ENCODE measurements at regions not wholly inside any gene's neighbourhood (a gene's known extent, or its start where the extent isn't known, plus 50 kb on each side); places are given as distances from the start of the nearest gene placed in this dataset.

DNA sequence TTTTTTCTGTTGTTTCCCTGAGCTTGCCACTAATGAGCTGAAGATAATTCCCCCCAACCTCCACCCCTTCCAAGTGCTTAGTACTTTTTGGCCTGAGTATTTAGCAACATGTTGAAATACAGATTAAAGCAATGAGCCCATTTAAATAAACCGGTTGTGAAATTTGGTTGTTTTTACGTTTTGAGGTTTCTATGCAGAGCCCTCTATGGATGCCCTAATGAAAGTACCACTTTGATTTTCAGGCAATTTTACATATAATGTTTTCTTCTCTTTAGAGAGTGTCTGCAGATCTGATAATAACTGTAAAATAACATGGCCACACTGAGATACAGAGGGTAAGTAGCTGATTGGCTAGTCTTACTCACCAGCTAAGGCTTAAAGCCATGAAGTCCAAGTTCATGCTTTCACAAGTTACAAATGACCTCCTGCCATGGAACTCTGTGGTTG lies 139.4 kb upstream of the SLC7A14 start:
- Histone ChIP-seq H3K4me1 (ENCODE audit: control insufficient read depth in 1 of 2, insufficient read depth in 2 of 2, low read length in 2 of 2) (peaks cover 0 to 3% of the 10 kb centered on the region in 2 donors), H3K27ac (ENCODE audit: low read length) (no peak overlapping the region), H3K9me3 (ENCODE audit: control insufficient read depth in 1 of 2, low read length in 2 of 2) (no peaks in the 10 kb centered on the region), H3K27me3 (ENCODE audit: low read depth, low read length) (no peaks in the 10 kb centered on the region), H3K4me3 (ENCODE audit: low read depth in 1 of 2, low read length in 2 of 2) (no peak overlapping the region), H3K36me3 (ENCODE audit: control insufficient read depth in 1 of 2, insufficient read depth in 2 of 2, low read length in 2 of 2) (peaks cover 0 to 3% of the 10 kb centered on the region in 2 donors)

DNA sequence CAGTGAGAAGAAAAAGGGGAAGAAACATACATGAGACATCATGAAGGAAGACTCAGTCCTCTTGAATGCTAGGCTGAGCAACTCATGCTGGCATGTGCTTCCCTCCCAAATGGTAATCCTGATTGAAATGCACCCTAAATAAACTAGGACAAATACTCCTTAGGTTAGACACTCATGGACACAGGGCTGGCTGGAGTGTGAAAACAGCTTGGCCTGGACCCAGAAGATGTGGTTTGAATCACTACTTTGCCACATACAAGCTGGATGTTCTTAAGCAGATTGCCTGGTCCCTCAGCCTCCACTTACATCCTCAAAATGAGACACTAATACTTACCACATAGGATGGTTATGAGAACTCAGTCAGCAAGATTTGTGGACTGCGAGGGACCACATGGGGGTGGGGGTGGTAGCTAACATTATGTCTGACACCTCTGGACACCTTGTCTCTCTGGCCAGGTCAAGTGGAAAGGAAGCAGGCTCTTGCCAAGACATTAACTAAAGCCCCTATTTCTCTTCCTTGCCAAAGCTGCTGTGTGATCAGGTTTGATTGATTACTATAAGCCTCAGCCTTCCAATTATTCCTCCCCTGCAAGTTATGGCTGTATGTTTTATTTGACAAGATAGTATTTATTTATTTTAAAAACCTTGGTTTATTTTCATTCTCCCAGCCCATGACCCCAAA lies 138.9 kb upstream of the SLC7A14 start:
- H3K4me3 ChIP-seq (ENCODE audit: low read depth in 1 of 2, low read length in 2 of 2) = no peak overlapping the region
- H3K4me1 ChIP-seq (ENCODE audit: control insufficient read depth in 1 of 2, insufficient read depth in 2 of 2, low read length in 2 of 2) = peaks cover 0 to 3% of the 10 kb centered on the region in 2 donors
- H3K36me3 ChIP-seq (ENCODE audit: control insufficient read depth in 1 of 2, insufficient read depth in 2 of 2, low read length in 2 of 2) = peaks cover 0 to 3% of the 10 kb centered on the region in 2 donors
- H3K27me3 ChIP-seq (ENCODE audit: low read depth, low read length) = no peaks in the 10 kb centered on the region
- H3K27ac ChIP-seq (ENCODE audit: low read length) = no peak overlapping the region
- no peaks in the 10 kb centered on the region for H3K9me3 ChIP-seq (ENCODE audit: control insufficient read depth in 1 of 2, low read length in 2 of 2)

DNA sequence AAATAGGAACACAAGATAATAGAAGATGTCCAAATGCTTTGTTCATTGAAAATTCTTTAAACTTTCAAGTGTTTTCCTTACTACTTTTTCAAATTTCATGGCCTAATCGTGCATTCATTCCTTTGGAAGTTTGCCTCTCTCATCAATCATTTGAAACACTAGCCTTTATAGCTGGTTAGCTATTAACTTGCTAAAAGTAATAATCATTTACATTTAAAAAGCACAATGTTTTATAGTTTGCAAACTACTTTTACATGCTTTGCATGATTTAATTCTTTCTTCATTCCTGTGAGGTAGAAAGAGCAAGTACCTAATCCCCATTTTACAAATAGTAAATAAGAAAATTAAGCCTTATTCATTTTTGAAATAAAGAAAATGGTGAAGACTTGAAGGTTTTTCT lies 137.4 kb upstream of the SLC7A14 start:
- H3K27me3 ChIP-seq (ENCODE audit: low read depth, low read length) = no peaks in the 10 kb centered on the region
- peaks cover 0 to 3% of the 10 kb centered on the region in 2 donors for H3K36me3 ChIP-seq (ENCODE audit: control insufficient read depth in 1 of 2, insufficient read depth in 2 of 2, low read length in 2 of 2)
- H3K27ac ChIP-seq (ENCODE audit: low read length) = no peak overlapping the region

DNA sequence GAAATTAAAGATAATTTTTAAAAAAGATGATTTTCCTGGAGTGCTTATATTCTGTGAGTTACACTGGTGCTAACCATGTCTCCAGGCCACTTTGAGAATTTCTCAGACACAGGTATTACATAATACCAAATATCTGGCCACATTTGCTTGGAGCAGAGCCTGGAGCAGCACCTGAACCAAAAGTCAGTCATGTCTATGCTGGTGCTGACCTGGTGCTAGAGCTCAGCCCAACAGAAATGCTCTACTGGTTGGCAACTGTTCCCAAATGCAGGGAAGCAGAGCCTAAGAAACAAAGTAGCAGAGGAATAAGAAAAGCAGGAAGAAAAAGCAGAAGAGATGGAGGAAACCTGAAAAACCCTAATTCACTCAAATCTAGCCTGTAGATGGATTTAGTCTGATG lies 135.7 kb upstream of the SLC7A14 start:
- no peak overlapping the region for H3K27ac ChIP-seq (ENCODE audit: low read length)
- H3K4me3 ChIP-seq (ENCODE audit: low read depth in 1 of 2, low read length in 2 of 2) = no peak overlapping the region
- H3K27me3 ChIP-seq (ENCODE audit: low read depth, low read length) = no peaks in the 10 kb centered on the region
- no peaks in the 10 kb centered on the region for H3K9me3 ChIP-seq (ENCODE audit: control insufficient read depth in 1 of 2, low read length in 2 of 2)
- H3K4me1 ChIP-seq (ENCODE audit: control insufficient read depth in 1 of 2, insufficient read depth in 2 of 2, low read length in 2 of 2) = peaks cover 0 to 3% of the 10 kb centered on the region in 2 donors
- H3K36me3 ChIP-seq (ENCODE audit: control insufficient read depth in 1 of 2, insufficient read depth in 2 of 2, low read length in 2 of 2) = no peaks in the 10 kb centered on the region

More for the DNA sequence above, 137.4 kb upstream of the SLC7A14 start:
- no peaks in the 10 kb centered on the region for H3K9me3 ChIP-seq (ENCODE audit: control insufficient read depth in 1 of 2, low read length in 2 of 2)
- H3K4me3 ChIP-seq (ENCODE audit: low read depth in 1 of 2, low read length in 2 of 2) = no peak overlapping the region
- peaks cover 0 to 3% of the 10 kb centered on the region in 2 donors for H3K4me1 ChIP-seq (ENCODE audit: control insufficient read depth in 1 of 2, insufficient read depth in 2 of 2, low read length in 2 of 2)

DNA sequence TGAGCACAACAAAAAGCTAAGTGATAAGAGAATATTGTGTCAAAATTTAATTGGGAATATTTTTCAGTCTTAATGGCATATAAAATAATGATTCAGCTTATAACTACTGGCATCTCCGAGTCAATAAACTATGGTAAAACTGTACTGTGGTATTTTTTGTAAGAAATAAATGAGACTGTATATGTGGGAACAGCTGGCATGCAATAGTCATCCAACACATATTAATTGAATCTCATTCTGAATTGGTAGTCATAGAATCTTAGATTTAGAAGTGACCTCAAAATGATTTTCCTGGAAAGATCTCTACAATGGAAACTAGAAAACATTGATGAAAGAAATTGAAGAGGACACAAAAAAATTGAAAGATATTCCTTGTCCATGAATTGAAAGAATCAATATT lies 133.4 kb upstream of the SLC7A14 start:
- Histone ChIP-seq H3K27me3 (ENCODE audit: low read depth, low read length) (no peaks in the 10 kb centered on the region), H3K4me3 (ENCODE audit: low read depth in 1 of 2, low read length in 2 of 2) (no peak overlapping the region), H3K27ac (ENCODE audit: low read length) (no peak overlapping the region), H3K9me3 (ENCODE audit: control insufficient read depth in 1 of 2, low read length in 2 of 2) (no peaks in the 10 kb centered on the region), H3K4me1 (ENCODE audit: control insufficient read depth in 1 of 2, insufficient read depth in 2 of 2, low read length in 2 of 2) (peaks cover 0 to 2% of the 10 kb centered on the region in 2 donors), H3K36me3 (ENCODE audit: control insufficient read depth in 1 of 2, insufficient read depth in 2 of 2, low read length in 2 of 2) (no peaks in the 10 kb centered on the region)

DNA sequence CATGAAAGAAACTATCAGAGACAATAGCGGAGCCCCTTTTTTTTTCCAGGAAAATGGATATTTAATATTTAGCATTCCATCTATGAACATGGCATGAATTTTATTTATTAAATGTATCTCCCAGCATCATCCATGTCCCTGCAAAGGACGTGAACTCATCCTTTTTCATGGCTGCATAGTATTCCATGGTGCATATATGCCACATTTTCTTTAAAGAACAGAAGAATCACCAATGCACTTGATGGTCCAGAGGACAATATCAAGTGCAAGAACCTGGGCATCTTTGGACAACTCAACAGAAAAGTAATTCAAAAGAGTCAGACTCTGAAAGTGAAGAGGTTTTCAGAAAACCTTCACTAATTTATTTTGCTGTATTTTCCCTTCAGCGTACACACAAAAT lies 133.0 kb upstream of the SLC7A14 start:
- Histone ChIP-seq H3K27ac (ENCODE audit: low read length) (no peak overlapping the region), H3K36me3 (ENCODE audit: control insufficient read depth in 1 of 2, insufficient read depth in 2 of 2, low read length in 2 of 2) (no peaks in the 10 kb centered on the region), H3K27me3 (ENCODE audit: low read depth, low read length) (no peaks in the 10 kb centered on the region), H3K4me1 (ENCODE audit: control insufficient read depth in 1 of 2, insufficient read depth in 2 of 2, low read length in 2 of 2) (no peaks in the 10 kb centered on the region), H3K4me3 (ENCODE audit: low read depth in 1 of 2, low read length in 2 of 2) (no peak overlapping the region), H3K9me3 (ENCODE audit: control insufficient read depth in 1 of 2, low read length in 2 of 2) (no peaks in the 10 kb centered on the region)

DNA sequence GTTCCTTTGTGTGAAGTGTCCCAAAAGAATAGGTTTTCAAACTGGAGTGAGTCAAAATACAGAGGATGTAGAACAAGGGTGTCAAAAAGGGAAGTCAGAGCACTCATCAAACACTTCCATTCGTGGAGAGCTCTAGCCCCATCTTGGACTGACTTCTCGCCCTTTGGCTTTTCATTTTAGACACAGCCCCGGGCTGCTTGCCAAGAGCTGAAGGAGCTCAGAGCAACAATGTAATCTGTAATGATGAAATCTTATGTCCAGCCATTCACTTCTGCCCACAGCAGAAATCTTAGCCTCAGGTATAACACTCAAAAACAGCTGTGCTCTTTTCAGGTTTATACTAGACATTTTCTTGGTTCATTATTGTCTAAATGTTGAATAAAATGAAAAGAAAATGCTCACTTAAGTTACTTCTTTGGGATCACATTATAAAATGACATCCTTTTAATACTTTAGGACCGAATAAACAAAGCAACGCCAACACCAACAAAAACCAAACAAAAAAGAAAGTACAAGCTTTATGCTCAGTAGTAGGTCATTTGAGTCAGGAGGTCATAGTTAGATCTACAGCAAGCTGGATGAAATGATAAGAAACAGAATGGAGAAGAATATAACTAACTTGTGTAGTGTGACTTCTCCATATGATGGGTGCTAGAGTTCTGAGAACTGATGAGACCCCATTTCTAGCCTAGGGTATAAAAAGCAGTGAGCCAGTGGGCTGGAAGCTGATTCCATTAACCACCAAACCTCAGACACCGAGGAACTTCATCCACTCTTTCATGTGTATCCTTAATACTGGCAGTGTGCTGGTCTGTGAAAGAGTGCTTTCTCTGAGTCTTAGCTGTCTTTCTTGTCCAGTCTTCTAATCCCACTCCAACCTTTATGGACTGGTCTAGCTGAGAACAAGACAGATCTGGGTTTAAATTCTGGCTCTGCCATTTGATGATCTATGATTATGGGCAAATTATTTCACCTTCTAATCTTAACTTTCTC lies 131.8 kb upstream of the SLC7A14 start:
- Histone ChIP-seq H3K9me3 (ENCODE audit: control insufficient read depth in 1 of 2, low read length in 2 of 2) (no peaks in the 10 kb centered on the region), H3K4me1 (ENCODE audit: control insufficient read depth in 1 of 2, insufficient read depth in 2 of 2, low read length in 2 of 2) (no peaks in the 10 kb centered on the region), H3K27me3 (ENCODE audit: low read depth, low read length) (no peaks in the 10 kb centered on the region), H3K4me3 (ENCODE audit: low read depth in 1 of 2, low read length in 2 of 2) (no peak overlapping the region), H3K27ac (ENCODE audit: low read length) (no peak overlapping the region), H3K36me3 (ENCODE audit: control insufficient read depth in 1 of 2, insufficient read depth in 2 of 2, low read length in 2 of 2) (no peaks in the 10 kb centered on the region)

DNA sequence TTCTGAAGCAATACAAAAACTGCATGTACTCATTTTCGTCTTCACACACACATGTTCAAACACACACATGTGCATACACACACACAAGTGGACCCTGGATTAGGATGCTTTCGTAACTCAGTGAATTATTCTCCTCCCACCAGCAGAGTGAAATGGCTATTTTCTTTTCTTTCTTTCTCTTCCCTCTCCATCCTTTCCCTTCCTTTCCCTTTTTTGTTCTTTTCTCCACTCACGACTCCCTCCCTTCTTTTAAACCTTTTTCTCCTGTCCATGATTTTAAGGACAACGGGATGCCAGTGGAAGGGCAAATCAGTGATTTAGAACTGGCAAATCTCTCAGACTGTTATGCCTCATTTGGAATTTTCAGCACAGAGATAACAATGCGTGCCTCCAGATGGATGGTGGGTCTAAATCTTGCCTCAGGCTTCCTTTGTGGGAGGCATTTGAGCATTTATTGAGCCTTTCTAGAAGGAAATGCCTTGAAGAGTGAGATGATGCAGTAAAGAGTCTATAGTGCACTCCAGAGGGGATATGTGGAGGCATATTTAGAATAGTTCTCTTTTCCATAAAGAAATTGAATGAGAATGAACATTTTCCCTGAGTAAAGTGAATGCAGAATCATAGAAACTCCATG lies 130.4 kb upstream of the SLC7A14 start:
- H3K27me3 ChIP-seq (ENCODE audit: low read depth, low read length) = no peaks in the 10 kb centered on the region
- H3K4me3 ChIP-seq (ENCODE audit: low read depth in 1 of 2, low read length in 2 of 2) = no peak overlapping the region
- H3K36me3 ChIP-seq (ENCODE audit: control insufficient read depth in 1 of 2, insufficient read depth in 2 of 2, low read length in 2 of 2) = no peaks in the 10 kb centered on the region
- H3K27ac ChIP-seq (ENCODE audit: low read length) = no peak overlapping the region
- H3K4me1 ChIP-seq (ENCODE audit: control insufficient read depth in 1 of 2, insufficient read depth in 2 of 2, low read length in 2 of 2) = no peaks in the 10 kb centered on the region
- H3K9me3 ChIP-seq (ENCODE audit: control insufficient read depth in 1 of 2, low read length in 2 of 2) = no peaks in the 10 kb centered on the region

DNA sequence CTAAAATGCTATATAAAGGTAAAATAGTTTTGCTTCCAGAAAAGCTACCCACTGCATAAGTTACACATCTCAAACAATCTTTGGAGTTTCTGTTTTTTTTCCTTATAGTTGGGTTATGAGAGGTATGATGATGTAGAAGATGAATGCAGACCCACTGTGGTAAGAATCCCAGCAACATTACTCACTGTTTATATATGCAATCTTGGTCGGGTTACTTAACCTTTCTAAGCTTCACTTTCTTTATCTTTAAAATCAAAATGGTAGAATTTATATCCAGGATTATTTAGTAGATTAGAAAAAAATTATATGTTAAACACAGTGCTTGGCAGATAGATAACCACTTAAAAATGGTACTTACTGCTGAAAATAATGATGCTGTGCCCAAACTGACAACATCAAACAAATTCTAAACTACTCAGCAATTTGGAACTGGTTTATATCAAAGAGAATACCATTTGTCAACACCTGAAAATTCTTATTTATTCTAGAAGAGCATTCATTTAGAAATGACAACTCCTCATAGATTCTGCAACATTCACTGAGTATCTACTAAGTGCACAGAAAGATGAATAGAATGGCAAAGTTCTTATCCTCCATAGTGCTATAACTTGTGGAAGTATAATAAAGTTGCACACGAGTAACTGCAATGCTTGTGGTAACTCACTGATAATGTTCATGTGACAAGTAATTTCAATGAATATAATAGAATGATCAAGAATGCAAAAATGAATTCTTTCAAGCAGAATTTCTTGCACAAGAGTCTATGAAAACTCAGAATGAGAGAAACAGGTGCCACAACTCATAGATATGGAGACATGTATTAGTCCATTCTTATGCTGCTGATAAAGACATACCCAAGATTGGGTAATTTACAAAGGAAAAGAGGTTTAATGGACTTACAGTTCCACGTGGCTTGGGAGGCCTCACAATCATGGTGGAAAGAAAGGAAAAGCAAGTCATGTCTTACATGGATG lies 129.0 kb upstream of the SLC7A14 start:
- Histone ChIP-seq H3K4me3 (ENCODE audit: low read depth in 1 of 2, low read length in 2 of 2) (no peak overlapping the region), H3K36me3 (ENCODE audit: control insufficient read depth in 1 of 2, insufficient read depth in 2 of 2, low read length in 2 of 2) (no peaks in the 10 kb centered on the region), H3K27me3 (ENCODE audit: low read depth, low read length) (no peaks in the 10 kb centered on the region), H3K27ac (ENCODE audit: low read length) (no peak overlapping the region), H3K4me1 (ENCODE audit: control insufficient read depth in 1 of 2, insufficient read depth in 2 of 2, low read length in 2 of 2) (no peaks in the 10 kb centered on the region), H3K9me3 (ENCODE audit: control insufficient read depth in 1 of 2, low read length in 2 of 2) (peaks cover 0 to 9% of the 10 kb centered on the region in 2 donors)

DNA sequence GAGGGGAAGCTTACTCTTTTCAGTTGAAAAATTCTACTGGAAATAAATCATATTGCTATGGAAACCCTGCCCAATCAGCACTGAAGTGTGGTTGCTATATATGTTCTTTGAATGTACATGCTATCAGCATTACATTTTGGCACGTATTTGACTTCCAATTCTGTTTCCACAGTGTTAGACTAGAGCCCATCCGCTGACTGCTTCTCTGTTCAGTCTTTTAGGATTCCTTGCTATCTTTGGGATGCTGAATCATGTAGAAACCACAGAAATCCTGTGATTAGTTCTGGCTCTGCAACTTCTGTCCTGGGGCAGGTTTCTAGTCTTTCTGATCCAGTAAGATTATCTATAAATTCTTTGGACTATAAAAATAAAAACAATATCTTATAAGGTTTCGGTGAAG lies 128.2 kb upstream of the SLC7A14 start:
- H3K36me3 ChIP-seq (ENCODE audit: control insufficient read depth in 1 of 2, insufficient read depth in 2 of 2, low read length in 2 of 2) = no peaks in the 10 kb centered on the region
- H3K27me3 ChIP-seq (ENCODE audit: low read depth, low read length) = no peaks in the 10 kb centered on the region
- no peaks in the 10 kb centered on the region for H3K4me1 ChIP-seq (ENCODE audit: control insufficient read depth in 1 of 2, insufficient read depth in 2 of 2, low read length in 2 of 2)
- peaks cover 0 to 16% of the 10 kb centered on the region in 2 donors for H3K9me3 ChIP-seq (ENCODE audit: control insufficient read depth in 1 of 2, low read length in 2 of 2)
- H3K4me3 ChIP-seq (ENCODE audit: low read depth in 1 of 2, low read length in 2 of 2) = no peak overlapping the region
- H3K27ac ChIP-seq (ENCODE audit: low read length) = no peak overlapping the region

Data from muscle layer of duodenum (tissue), 2 donors.